Lower lobe of right lung (tissue), 2 donors: ENCODE measurements at regions not wholly inside any gene's neighbourhood (a gene's known extent, or its start where the extent isn't known, plus 50 kb on each side); places are given as distances from the start of the nearest gene placed in this dataset.

ENCODE experiments used
- ATAC-seq, 2 donors: fragments of 200-7000 bp; cut with Tn5 transposase; one replicate each; pipeline ENCODE4 v1.9.1; 2020 to 2022; ENCODE audit warnings: mild to moderate bottlenecking in 2 of 2, moderate library complexity in 2 of 2
- DNase-seq: peaks from one replicate; pipeline ENCODE4 v3.0.0-alpha.2; 2020
- H3K27ac ChIP-seq: fragments of 200-600 bp; one replicate; pipeline ENCODE4 v1.8.0; 2022
- H3K27me3 ChIP-seq: fragments of 200-600 bp; one replicate; pipeline ENCODE4 v1.8.0; 2022; ENCODE audit warnings: low read depth
- H3K36me3 ChIP-seq: fragments of 200-600 bp; one replicate; pipeline ENCODE4 v1.8.0; 2022; ENCODE audit warnings: mild to moderate bottlenecking
- H3K4me1 ChIP-seq: fragments of 200-600 bp; one replicate; pipeline ENCODE4 v1.8.0; 2022
- H3K4me3 ChIP-seq: fragments of 200-600 bp; one replicate; pipeline ENCODE4 v1.8.0; 2022; ENCODE audit warnings: mild to moderate bottlenecking
- H3K9me3 ChIP-seq: fragments of 200-600 bp; one replicate; pipeline ENCODE4 v1.8.0; 2022
- CTCF ChIP-seq: fragments of 200-600 bp; IDR thresholded peaks from one replicate; pipeline ENCODE4 v1.8.0; 2022; ENCODE audit warnings: antibody characterized with exemption, mild to moderate bottlenecking
- intact Hi-C: fragments of 100-400 bp; cut with DNase I; formaldehyde crosslinking; loops from one replicate; pipeline ENCODE4 v1.11.0; 2022
- donor health status: DM: no; HTN: yes; CAD: no; lungs with severe emphysema.

GRCh38 chr15:38879909-38880471 lies 315.4 kb upstream of the RASGRP1 start:
- H3K27ac ChIP-seq, result no peak overlapping the region
- peak; percentile 79 to 83 for ATAC-seq
- H3K9me3 ChIP-seq, result no peaks in the 10 kb centered on the region
- intact Hi-C loops, result no loop called here
- DNase-seq, result no peak
- no peaks in the 10 kb centered on the region for H3K27me3 ChIP-seq
- H3K4me1 ChIP-seq, result peaks cover 22% of the 10 kb centered on the region
- no peaks in the 10 kb centered on the region for H3K36me3 ChIP-seq
- no peak for TF ChIP-seq CTCF
- no peak overlapping the region for H3K4me3 ChIP-seq

DNA sequence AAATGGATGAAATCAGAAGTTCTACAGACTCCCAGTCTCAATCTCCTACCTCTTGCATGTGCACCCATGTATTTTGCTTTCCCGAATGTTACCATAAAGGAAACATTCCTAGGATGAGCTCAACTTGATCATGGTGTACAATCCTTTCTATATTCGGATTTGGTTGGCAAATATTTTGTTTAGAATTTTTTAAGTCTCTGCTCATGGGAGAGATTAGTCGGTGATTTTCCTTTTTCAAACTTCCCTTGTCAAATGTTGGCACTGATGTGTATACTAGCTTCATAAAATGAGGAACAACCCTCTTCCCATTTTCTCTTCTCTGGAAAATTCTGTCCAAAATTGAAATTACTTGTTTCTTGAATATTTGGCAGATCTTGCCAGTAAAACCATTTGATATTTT lies 317.6 kb upstream of the RASGRP1 start:
- intact Hi-C loops, result no loop called here
- no peak for TF ChIP-seq CTCF
- no peaks in the 10 kb centered on the region for H3K36me3 ChIP-seq
- no peak overlapping the region for H3K27ac ChIP-seq
- no peak for ATAC-seq
- no peaks in the 10 kb centered on the region for H3K27me3 ChIP-seq
- no peak overlapping the region for H3K4me3 ChIP-seq
- H3K4me1 ChIP-seq, result peaks cover 39% of the 10 kb centered on the region
- H3K9me3 ChIP-seq, result no peaks in the 10 kb centered on the region
- no peak for DNase-seq

GRCh38 chr15:38883987-38884386 lies 319.4 kb upstream of the RASGRP1 start:
- intact Hi-C loops, result no loop called here
- H3K4me1 ChIP-seq, result peaks cover 29% of the 10 kb centered on the region
- no peak overlapping the region for H3K4me3 ChIP-seq
- TF ChIP-seq CTCF, result no peak
- no peaks in the 10 kb centered on the region for H3K36me3 ChIP-seq
- DNase-seq (no peak), ATAC-seq (no peak)
- H3K27ac ChIP-seq, result no peak overlapping the region
- H3K27me3 ChIP-seq, result no peaks in the 10 kb centered on the region
- no peaks in the 10 kb centered on the region for H3K9me3 ChIP-seq

DNA sequence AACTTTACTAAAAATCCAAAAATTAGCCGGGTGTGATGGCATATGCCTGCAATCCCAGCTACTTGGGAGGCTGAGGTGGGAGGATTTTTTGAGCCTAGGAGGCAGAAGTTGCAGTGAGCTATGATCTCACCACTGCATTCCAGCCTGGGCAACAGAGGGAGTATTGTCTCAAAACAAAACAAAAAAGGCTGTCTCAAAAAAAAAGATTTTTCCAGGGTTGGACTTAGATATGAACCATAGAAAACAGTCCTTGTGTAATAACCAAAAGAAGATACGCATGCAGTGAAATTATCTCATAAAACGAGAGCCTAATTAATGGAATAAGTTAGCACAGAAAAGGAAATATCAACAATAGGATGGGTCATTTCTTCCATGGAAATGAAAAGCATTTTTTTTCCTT lies 320.4 kb upstream of the RASGRP1 start:
- H3K27ac ChIP-seq, result no peak overlapping the region
- ATAC-seq (no peak), DNase-seq (no peak)
- no peak overlapping the region for H3K4me3 ChIP-seq
- no peak for TF ChIP-seq CTCF
- peaks cover 19% of the 10 kb centered on the region for H3K4me1 ChIP-seq
- intact Hi-C loops, result no loop called here
- H3K36me3 ChIP-seq, result no peaks in the 10 kb centered on the region
- no peaks in the 10 kb centered on the region for H3K9me3 ChIP-seq
- no peaks in the 10 kb centered on the region for H3K27me3 ChIP-seq

GRCh38 chr15:38885471-38885952 lies 320.9 kb upstream of the RASGRP1 start:
- H3K4me1 ChIP-seq, result peaks cover 19% of the 10 kb centered on the region
- intact Hi-C loops, result no loop called here

More at GRCh38 chr15:38885471-38885952, 320.9 kb upstream of the RASGRP1 start:
- H3K27me3 ChIP-seq, result no peaks in the 10 kb centered on the region
- H3K27ac ChIP-seq, result peak overlapping the region; percentile 20
- DNase-seq (no peak), ATAC-seq (peak in 1 of 2 donors; percentile 42)
- no peak for TF ChIP-seq CTCF
- H3K4me3 ChIP-seq, result no peak overlapping the region
- no peaks in the 10 kb centered on the region for H3K9me3 ChIP-seq
- no peaks in the 10 kb centered on the region for H3K36me3 ChIP-seq
